C1 segment of cervical spinal cord (tissue), 14 donors: ENCODE measurements at regions not wholly inside any gene's neighbourhood (a gene's known extent, or its start where the extent isn't known, plus 50 kb on each side); places are given as distances from the start of the nearest gene placed in this dataset.
A peak's percentile ranks its signal among the peaks of the same experiment; 100 is the strongest.
"Not testable (repeated sequence)": the region's sequence is repeated elsewhere in the genome, so short reads cannot be mapped to it uniquely, and the experiment has no call there.

Experiments
- DNase-seq, 14 donors: peaks; one replicate each; lab custom pipeline; 2025; lab: John Stamatoyannopoulos, UW

- no peak for DNase-seq
Measured at GRCh38 chr15:35991386-35991785, 445.4 kb upstream of the DPH6 start.

- DNase-seq, result no peak
Measured at GRCh38 chr15:35992791-35993190, 446.8 kb upstream of the DPH6 start.

- DNase-seq, result no peak
Measured at GRCh38 chr15:35993196-35993595, 447.2 kb upstream of the DPH6 start.

- DNase-seq, result peak in 1 of 14 donors; percentile 47
Measured at GRCh38 chr15:35994876-35995275, 448.9 kb upstream of the DPH6 start.

GRCh38 chr15:35998663-35999602 lies 453.0 kb upstream of the DPH6 start:
- no peak for DNase-seq

- DNase-seq, result no peak
Measured at GRCh38 chr15:36004891-36005490, 459.0 kb upstream of the DPH6 start.

GRCh38 chr15:36005542-36005941 lies 459.6 kb upstream of the DPH6 start:
- DNase-seq, result no peak

GRCh38 chr15:36007699-36008098 lies 461.7 kb upstream of the DPH6 start:
- no peak for DNase-seq

- no peak for DNase-seq
Measured at GRCh38 chr15:36008719-36009118, 462.8 kb upstream of the DPH6 start.

- DNase-seq, result peak in 1 of 14 donors; percentile 1
Measured at GRCh38 chr15:36024031-36024688, 478.2 kb upstream of the DPH6 start.

- no peak for DNase-seq
Measured at GRCh38 chr15:36026627-36027283, 480.8 kb upstream of the DPH6 start.

GRCh38 chr15:36029606-36030210 lies 483.7 kb upstream of the DPH6 start:
- no peak for DNase-seq

GRCh38 chr15:36039996-36040572 lies 494.1 kb upstream of the DPH6 start:
- DNase-seq, result no peak

GRCh38 chr15:36047018-36047716 lies 501.2 kb upstream of the DPH6 start:
- DNase-seq, result not testable (repeated sequence)

- no peak for DNase-seq
Measured at GRCh38 chr15:36050899-36051298, 504.9 kb upstream of the DPH6 start.

GRCh38 chr15:36052641-36053040 lies 506.7 kb upstream of the DPH6 start:
- not testable (repeated sequence) for DNase-seq

GRCh38 chr15:36053746-36054145 lies 507.8 kb upstream of the DPH6 start:
- DNase-seq, result no peak

- no peak for DNase-seq
Measured at GRCh38 chr15:36059596-36059995, 513.6 kb upstream of the DPH6 start.

- no peak for DNase-seq
Measured at GRCh38 chr15:36062357-36062756, 516.4 kb upstream of the DPH6 start.

- DNase-seq, result no peak
Measured at GRCh38 chr15:36066757-36067156, 512.7 kb upstream of the CDIN1 start.
